GM23338 (cell line): ENCODE measurements at regions not wholly inside any gene's neighbourhood (a gene's known extent, or its start where the extent isn't known, plus 50 kb on each side); places are given as distances from the start of the nearest gene placed in this dataset.

ENCODE experiments used
- ATAC-seq: fragments of 200-7000 bp; cut with Tn5 transposase; 3 replicates; pipeline ENCODE4 v1.9.1; 2020
- DNase-seq: peaks from one replicate; pipeline ENCODE4 v3.0.0-alpha.2; 2015; ENCODE audit warnings: low spot score
- H2AFZ ChIP-seq: fragments of 200-600 bp; sonication (generic); 2 replicates; pipeline ENCODE4 v1.8.0; 2016; ENCODE audit warnings: antibody characterized with exemption, mild to moderate bottlenecking, moderate library complexity
- H3F3A ChIP-seq: fragments of 200-600 bp; sonication (generic); replicated peaks from 2 replicates; pipeline ENCODE4 v1.8.0; 2017; ENCODE audit warnings: antibody characterized with exemption, mixed run types, low read depth
- H3K27ac ChIP-seq: fragments of 200-600 bp; sonication (generic); 2 replicates; pipeline ENCODE4 v1.6.1; 2016; ENCODE audit warnings: low read depth
- H3K27me3 ChIP-seq: fragments of 200-600 bp; sonication (generic); 2 replicates; pipeline ENCODE4 v1.8.0; 2016; ENCODE audit warnings: mild to moderate bottlenecking, mixed run types, moderate library complexity; ENCODE audit not compliant: insufficient read depth
- H3K36me3 ChIP-seq: fragments of 200-600 bp; sonication (generic); 2 replicates; pipeline ENCODE4 v1.8.0; 2016; ENCODE audit warnings: mild to moderate bottlenecking; ENCODE audit not compliant: insufficient read depth
- H3K4me1 ChIP-seq: fragments of 200-600 bp; sonication (generic); 2 replicates; pipeline ENCODE4 v1.8.0; 2016; ENCODE audit warnings: mild to moderate bottlenecking, moderate library complexity; ENCODE audit not compliant: insufficient read depth
- H3K4me2 ChIP-seq: fragments of 200-600 bp; sonication (generic); 2 replicates; pipeline ENCODE4 v1.7.1; 2017; ENCODE audit warnings: mixed run types
- H3K4me3 ChIP-seq: fragments of 200-600 bp; sonication (generic); 2 replicates; pipeline ENCODE4 v1.6.1; 2016; ENCODE audit warnings: mixed run types
- H3K79me2 ChIP-seq: fragments of 200-600 bp; sonication (generic); replicated peaks from 2 replicates; pipeline ENCODE4 v1.8.0; 2017; ENCODE audit warnings: mild to moderate bottlenecking; ENCODE audit not compliant: insufficient read depth
- H3K9me2 ChIP-seq: fragments of 200-600 bp; sonication (generic); 2 replicates; pipeline ENCODE4 v1.8.0; 2017; ENCODE audit not compliant: insufficient read depth
- H4K20me1 ChIP-seq: fragments of 200-600 bp; sonication (generic); replicated peaks from 2 replicates; pipeline ENCODE4 v1.8.0; 2017; ENCODE audit warnings: mild to moderate bottlenecking; ENCODE audit not compliant: insufficient read depth
- H3K27ac Mint-ChIP-seq: 2 replicates; pipeline ENCODE4 v1.8.0; 2020; ENCODE audit warnings: inconsistent platforms, mild to moderate bottlenecking, moderate library complexity, mixed read lengths
- H3K27me3 Mint-ChIP-seq: 3 replicates; pipeline ENCODE4 v1.8.0; 2022; ENCODE audit warnings: low read depth, mild to moderate bottlenecking, moderate library complexity, mixed read lengths, inconsistent platforms; ENCODE audit not compliant: insufficient read depth, poor library complexity
- H3K36me3 Mint-ChIP-seq: 3 replicates; pipeline ENCODE4 v1.8.0; 2021; ENCODE audit warnings: low read depth, mild to moderate bottlenecking, inconsistent platforms, moderate library complexity, mixed read lengths
- H3K4me1 Mint-ChIP-seq: 3 replicates; pipeline ENCODE4 v1.8.0; 2020; ENCODE audit warnings: mild to moderate bottlenecking, inconsistent platforms, mixed read lengths
- H3K4me3 Mint-ChIP-seq: 3 replicates; pipeline ENCODE4 v1.8.0; 2021; ENCODE audit warnings: moderate library complexity, mild to moderate bottlenecking, inconsistent platforms, mixed read lengths
- H3K9me3 Mint-ChIP-seq: 3 replicates; pipeline ENCODE4 v1.8.0; 2020; ENCODE audit warnings: moderate library complexity, mild to moderate bottlenecking, inconsistent platforms, mixed read lengths
- CREB1 ChIP-seq: fragments of 250-450 bp; sonication (Bioruptor Pico); IDR thresholded peaks from 2 replicates; pipeline ENCODE4 v1.5.0; 2020; ENCODE audit warnings: low read depth, mild to moderate bottlenecking, moderate library complexity
- EZH2 ChIP-seq: fragments of 200-600 bp; sonication (generic); IDR thresholded peaks from one replicate; pipeline ENCODE4 v1.8.0; 2017; ENCODE audit warnings: antibody characterized with exemption, mild to moderate bottlenecking, low read depth; ENCODE audit not compliant: unreplicated experiment
- EZH2phosphoT487 ChIP-seq: fragments of 200-600 bp; sonication (generic); IDR thresholded peaks from one replicate; pipeline ENCODE4 v1.8.1; 2018; ENCODE audit warnings: antibody characterized with exemption; ENCODE audit not compliant: unreplicated experiment
- JUNB ChIP-seq: IDR thresholded peaks from one replicate; pipeline ENCODE4 v1.6.1; 2016; ENCODE audit warnings: antibody characterized with exemption; ENCODE audit not compliant: unreplicated experiment
- NANOG ChIP-seq: IDR thresholded peaks from 2 replicates; pipeline ENCODE4 v1.6.1; 2016; ENCODE audit warnings: antibody characterized with exemption, borderline replicate concordance
- POLR2AphosphoS5 ChIP-seq: IDR thresholded peaks from 2 replicates; pipeline ENCODE4 v1.6.1; 2016; ENCODE audit warnings: antibody characterized with exemption, low read depth
- STAT1 ChIP-seq: IDR thresholded peaks from one replicate; pipeline ENCODE4 v1.6.1; 2016; ENCODE audit warnings: antibody characterized with exemption; ENCODE audit not compliant: unreplicated experiment
- ZNF114 ChIP-seq: fragments of 250-450 bp; sonication (Bioruptor Pico); IDR thresholded peaks from 2 replicates; pipeline ENCODE4 v1.5.0; 2020; ENCODE audit warnings: mild to moderate bottlenecking, moderate library complexity
- ZNF331 ChIP-seq: fragments of 250-450 bp; sonication (Bioruptor Pico); IDR thresholded peaks from 2 replicates; pipeline ENCODE4 v1.5.0; 2020; ENCODE audit warnings: low read depth, mild to moderate bottlenecking, moderate library complexity
- TF ChIP-seq, protein P1 (sequence below): IDR thresholded peaks from one replicate; pipeline ENCODE4 v1.6.1; 2018; ENCODE audit warnings: antibody characterized with exemption; ENCODE audit not compliant: unreplicated experiment
- TF ChIP-seq, protein P2 (sequence below): IDR thresholded peaks from 2 replicates; pipeline ENCODE4 v1.6.1; 2016; ENCODE audit warnings: antibody characterized with exemption
- TF ChIP-seq, protein P3 (sequence below): fragments of 250-450 bp; sonication (Bioruptor Pico); IDR thresholded peaks from 2 replicates; pipeline ENCODE4 v1.5.0; 2020; ENCODE audit warnings: mild to moderate bottlenecking, moderate library complexity
- TF ChIP-seq, protein P4 (sequence below), 2 experiments: fragments of 200-600 bp in 1 of 2; sonication (generic) in 1 of 2; conservative IDR thresholded peaks; 2 replicates each; pipeline versions ENCODE4 v1.5.1 to v1.6.1; 2016 to 2017; ENCODE audit warnings: antibody characterized with exemption in 2 of 2, low read depth in 2 of 2, mild to moderate bottlenecking in 2 of 2, moderate library complexity in 1 of 2

GRCh38 chr21:14829685-14830084 is 235.1 kb downstream of the NRIP1 start:
- H3K79me2 ChIP-seq: no peaks in the 10 kb centered on the region

More at GRCh38 chr21:14829685-14830084, 235.1 kb downstream of the NRIP1 start:
- H3K4me1 ChIP-seq: no peaks in the 10 kb centered on the region
- H3K27me3 Mint-ChIP-seq: no peaks in the 10 kb centered on the region
- no peaks in the 10 kb centered on the region for H3F3A ChIP-seq
- ATAC-seq: no peak
- H4K20me1 ChIP-seq: no peaks in the 10 kb centered on the region
- no peaks in the 10 kb centered on the region for H3K9me3 Mint-ChIP-seq
- no peak overlapping the region for H3K4me3 Mint-ChIP-seq
- no peak overlapping the region for H3K27ac ChIP-seq
- no peak for DNase-seq
- H3K27me3 ChIP-seq: no peaks in the 10 kb centered on the region
- no peaks in the 10 kb centered on the region for H3K36me3 Mint-ChIP-seq
- H3K4me1 Mint-ChIP-seq: no peaks in the 10 kb centered on the region
- no peak overlapping the region for H3K4me3 ChIP-seq
- H3K9me2 ChIP-seq: 0 out of 2 replicates have a peak, but pooled peaks cover 3% of the 10 kb centered on the region
- H3K27ac Mint-ChIP-seq: no peak overlapping the region
- H2AFZ ChIP-seq: no peak overlapping the region
- TF ChIP-seq, protein P1, sequence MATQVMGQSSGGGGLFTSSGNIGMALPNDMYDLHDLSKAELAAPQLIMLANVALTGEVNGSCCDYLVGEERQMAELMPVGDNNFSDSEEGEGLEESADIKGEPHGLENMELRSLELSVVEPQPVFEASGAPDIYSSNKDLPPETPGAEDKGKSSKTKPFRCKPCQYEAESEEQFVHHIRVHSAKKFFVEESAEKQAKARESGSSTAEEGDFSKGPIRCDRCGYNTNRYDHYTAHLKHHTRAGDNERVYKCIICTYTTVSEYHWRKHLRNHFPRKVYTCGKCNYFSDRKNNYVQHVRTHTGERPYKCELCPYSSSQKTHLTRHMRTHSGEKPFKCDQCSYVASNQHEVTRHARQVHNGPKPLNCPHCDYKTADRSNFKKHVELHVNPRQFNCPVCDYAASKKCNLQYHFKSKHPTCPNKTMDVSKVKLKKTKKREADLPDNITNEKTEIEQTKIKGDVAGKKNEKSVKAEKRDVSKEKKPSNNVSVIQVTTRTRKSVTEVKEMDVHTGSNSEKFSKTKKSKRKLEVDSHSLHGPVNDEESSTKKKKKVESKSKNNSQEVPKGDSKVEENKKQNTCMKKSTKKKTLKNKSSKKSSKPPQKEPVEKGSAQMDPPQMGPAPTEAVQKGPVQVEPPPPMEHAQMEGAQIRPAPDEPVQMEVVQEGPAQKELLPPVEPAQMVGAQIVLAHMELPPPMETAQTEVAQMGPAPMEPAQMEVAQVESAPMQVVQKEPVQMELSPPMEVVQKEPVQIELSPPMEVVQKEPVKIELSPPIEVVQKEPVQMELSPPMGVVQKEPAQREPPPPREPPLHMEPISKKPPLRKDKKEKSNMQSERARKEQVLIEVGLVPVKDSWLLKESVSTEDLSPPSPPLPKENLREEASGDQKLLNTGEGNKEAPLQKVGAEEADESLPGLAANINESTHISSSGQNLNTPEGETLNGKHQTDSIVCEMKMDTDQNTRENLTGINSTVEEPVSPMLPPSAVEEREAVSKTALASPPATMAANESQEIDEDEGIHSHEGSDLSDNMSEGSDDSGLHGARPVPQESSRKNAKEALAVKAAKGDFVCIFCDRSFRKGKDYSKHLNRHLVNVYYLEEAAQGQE: no peak
- no peak for TF ChIP-seq ZNF331 (CRISPR knock-in tag)
- TF ChIP-seq EZH2: no peak
- no peak for TF ChIP-seq ZNF114 (CRISPR knock-in tag)
- TF ChIP-seq STAT1: no peak
- TF ChIP-seq, protein P2, sequence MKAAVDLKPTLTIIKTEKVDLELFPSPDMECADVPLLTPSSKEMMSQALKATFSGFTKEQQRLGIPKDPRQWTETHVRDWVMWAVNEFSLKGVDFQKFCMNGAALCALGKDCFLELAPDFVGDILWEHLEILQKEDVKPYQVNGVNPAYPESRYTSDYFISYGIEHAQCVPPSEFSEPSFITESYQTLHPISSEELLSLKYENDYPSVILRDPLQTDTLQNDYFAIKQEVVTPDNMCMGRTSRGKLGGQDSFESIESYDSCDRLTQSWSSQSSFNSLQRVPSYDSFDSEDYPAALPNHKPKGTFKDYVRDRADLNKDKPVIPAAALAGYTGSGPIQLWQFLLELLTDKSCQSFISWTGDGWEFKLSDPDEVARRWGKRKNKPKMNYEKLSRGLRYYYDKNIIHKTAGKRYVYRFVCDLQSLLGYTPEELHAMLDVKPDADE: no peak
- TF ChIP-seq, protein P3, sequence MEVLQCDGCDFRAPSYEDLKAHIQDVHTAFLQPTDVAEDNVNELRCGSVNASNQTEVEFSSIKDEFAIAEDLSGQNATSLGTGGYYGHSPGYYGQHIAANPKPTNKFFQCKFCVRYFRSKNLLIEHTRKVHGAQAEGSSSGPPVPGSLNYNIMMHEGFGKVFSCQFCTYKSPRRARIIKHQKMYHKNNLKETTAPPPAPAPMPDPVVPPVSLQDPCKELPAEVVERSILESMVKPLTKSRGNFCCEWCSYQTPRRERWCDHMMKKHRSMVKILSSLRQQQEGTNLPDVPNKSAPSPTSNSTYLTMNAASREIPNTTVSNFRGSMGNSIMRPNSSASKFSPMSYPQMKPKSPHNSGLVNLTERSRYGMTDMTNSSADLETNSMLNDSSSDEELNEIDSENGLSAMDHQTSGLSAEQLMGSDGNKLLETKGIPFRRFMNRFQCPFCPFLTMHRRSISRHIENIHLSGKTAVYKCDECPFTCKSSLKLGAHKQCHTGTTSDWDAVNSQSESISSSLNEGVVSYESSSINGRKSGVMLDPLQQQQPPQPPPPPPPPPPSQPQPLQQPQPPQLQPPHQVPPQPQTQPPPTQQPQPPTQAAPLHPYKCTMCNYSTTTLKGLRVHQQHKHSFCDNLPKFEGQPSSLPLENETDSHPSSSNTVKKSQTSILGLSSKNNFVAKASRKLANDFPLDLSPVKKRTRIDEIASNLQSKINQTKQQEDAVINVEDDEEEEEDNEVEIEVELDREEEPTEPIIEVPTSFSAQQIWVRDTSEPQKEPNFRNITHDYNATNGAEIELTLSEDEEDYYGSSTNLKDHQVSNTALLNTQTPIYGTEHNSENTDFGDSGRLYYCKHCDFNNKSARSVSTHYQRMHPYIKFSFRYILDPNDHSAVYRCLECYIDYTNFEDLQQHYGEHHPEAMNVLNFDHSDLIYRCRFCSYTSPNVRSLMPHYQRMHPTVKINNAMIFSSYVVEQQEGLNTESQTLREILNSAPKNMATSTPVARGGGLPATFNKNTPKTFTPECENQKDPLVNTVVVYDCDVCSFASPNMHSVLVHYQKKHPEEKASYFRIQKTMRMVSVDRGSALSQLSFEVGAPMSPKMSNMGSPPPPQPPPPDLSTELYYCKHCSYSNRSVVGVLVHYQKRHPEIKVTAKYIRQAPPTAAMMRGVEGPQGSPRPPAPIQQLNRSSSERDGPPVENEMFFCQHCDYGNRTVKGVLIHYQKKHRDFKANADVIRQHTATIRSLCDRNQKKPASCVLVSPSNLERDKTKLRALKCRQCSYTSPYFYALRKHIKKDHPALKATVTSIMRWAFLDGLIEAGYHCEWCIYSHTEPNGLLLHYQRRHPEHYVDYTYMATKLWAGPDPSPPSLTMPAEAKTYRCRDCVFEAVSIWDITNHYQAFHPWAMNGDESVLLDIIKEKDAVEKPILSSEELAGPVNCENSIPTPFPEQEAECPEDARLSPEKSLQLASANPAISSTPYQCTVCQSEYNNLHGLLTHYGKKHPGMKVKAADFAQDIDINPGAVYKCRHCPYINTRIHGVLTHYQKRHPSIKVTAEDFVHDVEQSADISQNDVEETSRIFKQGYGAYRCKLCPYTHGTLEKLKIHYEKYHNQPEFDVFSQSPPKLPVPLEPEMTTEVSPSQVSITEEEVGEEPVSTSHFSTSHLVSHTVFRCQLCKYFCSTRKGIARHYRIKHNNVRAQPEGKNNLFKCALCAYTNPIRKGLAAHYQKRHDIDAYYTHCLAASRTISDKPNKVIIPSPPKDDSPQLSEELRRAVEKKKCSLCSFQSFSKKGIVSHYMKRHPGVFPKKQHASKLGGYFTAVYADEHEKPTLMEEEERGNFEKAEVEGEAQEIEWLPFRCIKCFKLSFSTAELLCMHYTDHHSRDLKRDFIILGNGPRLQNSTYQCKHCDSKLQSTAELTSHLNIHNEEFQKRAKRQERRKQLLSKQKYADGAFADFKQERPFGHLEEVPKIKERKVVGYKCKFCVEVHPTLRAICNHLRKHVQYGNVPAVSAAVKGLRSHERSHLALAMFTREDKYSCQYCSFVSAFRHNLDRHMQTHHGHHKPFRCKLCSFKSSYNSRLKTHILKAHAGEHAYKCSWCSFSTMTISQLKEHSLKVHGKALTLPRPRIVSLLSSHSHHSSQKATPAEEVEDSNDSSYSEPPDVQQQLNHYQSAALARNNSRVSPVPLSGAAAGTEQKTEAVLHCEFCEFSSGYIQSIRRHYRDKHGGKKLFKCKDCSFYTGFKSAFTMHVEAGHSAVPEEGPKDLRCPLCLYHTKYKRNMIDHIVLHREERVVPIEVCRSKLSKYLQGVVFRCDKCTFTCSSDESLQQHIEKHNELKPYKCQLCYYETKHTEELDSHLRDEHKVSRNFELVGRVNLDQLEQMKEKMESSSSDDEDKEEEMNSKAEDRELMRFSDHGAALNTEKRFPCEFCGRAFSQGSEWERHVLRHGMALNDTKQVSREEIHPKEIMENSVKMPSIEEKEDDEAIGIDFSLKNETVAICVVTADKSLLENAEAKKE (CRISPR knock-in tag): no peak
- TF ChIP-seq, protein P4, sequence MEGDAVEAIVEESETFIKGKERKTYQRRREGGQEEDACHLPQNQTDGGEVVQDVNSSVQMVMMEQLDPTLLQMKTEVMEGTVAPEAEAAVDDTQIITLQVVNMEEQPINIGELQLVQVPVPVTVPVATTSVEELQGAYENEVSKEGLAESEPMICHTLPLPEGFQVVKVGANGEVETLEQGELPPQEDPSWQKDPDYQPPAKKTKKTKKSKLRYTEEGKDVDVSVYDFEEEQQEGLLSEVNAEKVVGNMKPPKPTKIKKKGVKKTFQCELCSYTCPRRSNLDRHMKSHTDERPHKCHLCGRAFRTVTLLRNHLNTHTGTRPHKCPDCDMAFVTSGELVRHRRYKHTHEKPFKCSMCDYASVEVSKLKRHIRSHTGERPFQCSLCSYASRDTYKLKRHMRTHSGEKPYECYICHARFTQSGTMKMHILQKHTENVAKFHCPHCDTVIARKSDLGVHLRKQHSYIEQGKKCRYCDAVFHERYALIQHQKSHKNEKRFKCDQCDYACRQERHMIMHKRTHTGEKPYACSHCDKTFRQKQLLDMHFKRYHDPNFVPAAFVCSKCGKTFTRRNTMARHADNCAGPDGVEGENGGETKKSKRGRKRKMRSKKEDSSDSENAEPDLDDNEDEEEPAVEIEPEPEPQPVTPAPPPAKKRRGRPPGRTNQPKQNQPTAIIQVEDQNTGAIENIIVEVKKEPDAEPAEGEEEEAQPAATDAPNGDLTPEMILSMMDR (conservative IDR thresholded peaks at IDR 0.05; ENCODE audit: low read depth in 2 of 2): no peak
- TF ChIP-seq JUNB: no peak
- no peak for TF ChIP-seq EZH2phosphoT487
- no peak for TF ChIP-seq NANOG
- TF ChIP-seq CREB1 (CRISPR knock-in tag): no peak
- no peak for TF ChIP-seq POLR2AphosphoS5
- H3K4me2 ChIP-seq: no peak overlapping the region
- H3K36me3 ChIP-seq: no peaks in the 10 kb centered on the region
